Activated naive CD8-positive, alpha-beta T cell treated with anti-CD3 and anti-CD28 coated beads, Interleukin-2, amount 50 U/mL, for 16 hours (primary cell): ENCODE measurements at regions not wholly inside any gene's neighbourhood (a gene's known extent, or its start where the extent isn't known, plus 50 kb on each side); places are given as distances from the start of the nearest gene placed in this dataset.
"Not testable (repeated sequence)": the region's sequence is repeated elsewhere in the genome, so short reads cannot be mapped to it uniquely, and the experiment has no call there.

Source experiments
- DNase-seq: peaks from one replicate; pipeline ENCODE4 v3.0.0-alpha.2; 2020; ENCODE audit warnings: low read depth, low spot score

- DNase-seq, result no peak
Observed at GRCh38 chr1:221522529-221522940, 219.4 kb downstream of the DUSP10 start.

GRCh38 chr1:221525749-221526148, 216.1 kb downstream of the DUSP10 start:
- DNase-seq, result no peak

- no peak for DNase-seq
Observed at GRCh38 chr1:221527302-221527701, 214.6 kb downstream of the DUSP10 start.

- no peak for DNase-seq
Observed at GRCh38 chr1:221527886-221528624, 213.8 kb downstream of the DUSP10 start.

GRCh38 chr1:221530159-221530558, 211.7 kb downstream of the DUSP10 start:
- not testable (repeated sequence) for DNase-seq

GRCh38 chr1:221530791-221531190, 211.1 kb downstream of the DUSP10 start:
- no peak for DNase-seq

GRCh38 chr1:221532071-221532773, 209.7 kb downstream of the DUSP10 start:
- no peak for DNase-seq

GRCh38 chr1:221541296-221541695, 200.6 kb downstream of the DUSP10 start:
- no peak for DNase-seq

- no peak for DNase-seq
Observed at GRCh38 chr1:221543529-221544120, 198.3 kb downstream of the DUSP10 start.

GRCh38 chr1:221548942-221549341, 192.9 kb downstream of the DUSP10 start:
- DNase-seq, result no peak

- no peak for DNase-seq
Observed at GRCh38 chr1:221549815-221550214, 192.1 kb downstream of the DUSP10 start.

GRCh38 chr1:221552792-221553191, 189.1 kb downstream of the DUSP10 start:
- DNase-seq, result not testable (repeated sequence)

GRCh38 chr1:221555689-221556433, 186.0 kb downstream of the DUSP10 start:
- DNase-seq, result no peak

- no peak for DNase-seq
Observed at GRCh38 chr1:221556435-221556834, 185.5 kb downstream of the DUSP10 start.

- DNase-seq, result no peak
Observed at GRCh38 chr1:221557013-221557412, 184.9 kb downstream of the DUSP10 start.

GRCh38 chr1:221558396-221558795, 183.5 kb downstream of the DUSP10 start:
- DNase-seq, result no peak

GRCh38 chr1:221559911-221560310, 182.0 kb downstream of the DUSP10 start:
- DNase-seq, result no peak

GRCh38 chr1:221562542-221563475, 179.1 kb downstream of the DUSP10 start:
- no peak for DNase-seq

GRCh38 chr1:221563476-221563921, 178.4 kb downstream of the DUSP10 start:
- no peak for DNase-seq

- no peak for DNase-seq
Observed at GRCh38 chr1:221564891-221565290, 177.0 kb downstream of the DUSP10 start.

GRCh38 chr1:221565711-221566110, 176.2 kb downstream of the DUSP10 start:
- no peak for DNase-seq
